Naive thymus-derived CD4-positive, alpha-beta T cell (primary cell): ENCODE measurements at regions not wholly inside any gene's neighbourhood (a gene's known extent, or its start where the extent isn't known, plus 50 kb on each side); places are given as distances from the start of the nearest gene placed in this dataset.

Source experiments
- ATAC-seq: fragments of 150-1000 bp; cut with Tn5 transposase; 2 replicates; pipeline ENCODE4 v1.10.0; 2021; ENCODE audit warnings: mild to moderate bottlenecking, moderate library complexity
- CTCF ChIA-PET: fragments of 350-600 bp; sonication (Branson Sonifier 250); formaldehyde crosslinking; loops from one replicate; lab custom pipeline; 2021; ENCODE audit warnings: antibody characterized with exemption; lab: Charles Lee
- POLR2A ChIA-PET: fragments of 350-600 bp; sonication (Branson Sonifier 250); formaldehyde crosslinking; loops from one replicate; lab custom pipeline; 2021; ENCODE audit warnings: antibody characterized with exemption, inconsistent platforms; lab: Charles Lee
- DNase-seq, 9 donors: peaks; one replicate each; pipeline versions ENCODE4 v3.0.0 to v3.0.0-alpha.2; 2020 to 2022; ENCODE audit warnings: mixed read lengths in 1 of 9
- H3K27ac ChIP-seq: one replicate; pipeline ENCODE4 v1.7.0; 2013; ENCODE audit warnings: mild to moderate bottlenecking, low read depth, low read length, moderate library complexity
- H3K27me3 ChIP-seq, 2 donors: one replicate each; pipeline ENCODE4 v1.7.0; 2013; ENCODE audit warnings: low read length in 2 of 2, mild to moderate bottlenecking in 2 of 2, moderate library complexity in 2 of 2; ENCODE audit not compliant: control insufficient read depth in 2 of 2, insufficient read depth in 2 of 2
- H3K36me3 ChIP-seq, 3 experiments: 1 replicate in 2 of 3; 2 replicates in 1 of 3; pipeline ENCODE4 v1.7.0; 2013; ENCODE audit warnings: low read length in 3 of 3, mild to moderate bottlenecking in 3 of 3, moderate library complexity in 1 of 3; ENCODE audit not compliant: insufficient read depth in 3 of 3, control insufficient read depth in 2 of 3
- H3K4me1 ChIP-seq, 2 donors: one replicate each; pipeline ENCODE4 v1.7.0; 2013; ENCODE audit warnings: low read length in 2 of 2, mild to moderate bottlenecking in 2 of 2, moderate library complexity in 1 of 2; ENCODE audit not compliant: control insufficient read depth in 2 of 2, insufficient read depth in 2 of 2
- H3K4me3 ChIP-seq: 2 replicates; pipeline ENCODE4 v1.7.0; 2013; ENCODE audit warnings: mild to moderate bottlenecking, low read length
- H3K9me3 ChIP-seq, 3 experiments: 1 replicate in 2 of 3; 2 replicates in 1 of 3; pipeline ENCODE4 v1.7.0; 2013; ENCODE audit warnings: low read length in 3 of 3; ENCODE audit not compliant: control insufficient read depth in 2 of 3
- H3K27ac Mint-ChIP-seq, 9 donors: one replicate each; pipeline ENCODE4 v1.8.0; 2020 to 2022; ENCODE audit warnings: mixed read lengths in 9 of 9, mild to moderate bottlenecking in 8 of 9, moderate library complexity in 5 of 9, inconsistent platforms in 2 of 9
- H3K27me3 Mint-ChIP-seq, 5 donors: one replicate each; pipeline ENCODE4 v1.8.0; 2021 to 2022; ENCODE audit warnings: mixed read lengths in 5 of 5, mild to moderate bottlenecking in 1 of 5
- H3K36me3 Mint-ChIP-seq, 5 donors: one replicate each; pipeline ENCODE4 v1.8.0; 2020 to 2022; ENCODE audit warnings: mixed read lengths in 5 of 5, mild to moderate bottlenecking in 3 of 5, inconsistent platforms in 1 of 5
- H3K4me1 Mint-ChIP-seq, 7 donors: one replicate each; pipeline ENCODE4 v1.8.0; 2020 to 2022; ENCODE audit warnings: mixed read lengths in 7 of 7, mild to moderate bottlenecking in 3 of 7, inconsistent platforms in 1 of 7
- H3K4me3 Mint-ChIP-seq, 10 donors: one replicate each; pipeline ENCODE4 v1.8.0; 2020 to 2022; ENCODE audit warnings: mild to moderate bottlenecking in 10 of 10, mixed read lengths in 10 of 10, moderate library complexity in 6 of 10, inconsistent platforms in 2 of 10
- H3K9me3 Mint-ChIP-seq, 11 donors: one replicate each; pipeline ENCODE4 v1.8.0; 2020 to 2022; ENCODE audit warnings: mixed read lengths in 11 of 11, mild to moderate bottlenecking in 4 of 11, inconsistent platforms in 1 of 11, moderate library complexity in 1 of 11
- intact Hi-C, 2 donors: fragments of 100-400 bp; cut with micrococcal nuclease; formaldehyde crosslinking; loops; one replicate each; pipeline ENCODE4 v1.15.1; 2023

DNA sequence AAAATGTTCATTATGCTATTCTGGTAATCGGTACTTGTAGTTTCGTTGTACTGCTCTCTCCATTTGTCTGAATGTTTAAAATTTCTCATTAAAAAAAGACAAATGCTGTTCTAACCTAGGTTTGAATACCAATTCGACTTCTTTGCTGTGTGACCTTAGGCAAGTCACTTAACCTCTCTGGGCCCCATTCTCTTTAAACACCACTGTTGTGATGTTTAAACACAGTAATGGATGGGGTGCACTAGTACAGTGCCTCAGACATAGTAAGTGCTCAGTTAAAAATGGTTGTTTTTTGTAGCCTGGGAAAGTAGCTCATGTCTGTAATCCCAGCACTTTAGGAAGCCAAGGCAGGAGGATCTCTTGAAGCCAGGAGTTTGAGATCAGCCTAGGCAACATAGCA, 138.5 kb downstream of the MRPL14 start:
- no peaks in the 10 kb centered on the region for H3K9me3 ChIP-seq
- H3K27ac Mint-ChIP-seq: no peak overlapping the region
- H3K4me1 ChIP-seq: no peaks in the 10 kb centered on the region
- CTCF ChIA-PET: no interaction called here
- POLR2A ChIA-PET: no interaction called here
- no peaks in the 10 kb centered on the region for H3K36me3 Mint-ChIP-seq
- H3K27me3 ChIP-seq: no peaks in the 10 kb centered on the region
- no peaks in the 10 kb centered on the region for H3K4me1 Mint-ChIP-seq
- no peak for DNase-seq
- peaks cover 0 to 5% (median 3%) of the 10 kb centered on the region in 5 donors for H3K27me3 Mint-ChIP-seq
- no peaks in the 10 kb centered on the region for H3K9me3 Mint-ChIP-seq
- H3K4me3 ChIP-seq: no peak overlapping the region
- ATAC-seq: no peak
- intact Hi-C loops: no loop called here
- no peak overlapping the region for H3K27ac ChIP-seq
- no peak overlapping the region for H3K4me3 Mint-ChIP-seq
- no peaks in the 10 kb centered on the region for H3K36me3 ChIP-seq

DNA sequence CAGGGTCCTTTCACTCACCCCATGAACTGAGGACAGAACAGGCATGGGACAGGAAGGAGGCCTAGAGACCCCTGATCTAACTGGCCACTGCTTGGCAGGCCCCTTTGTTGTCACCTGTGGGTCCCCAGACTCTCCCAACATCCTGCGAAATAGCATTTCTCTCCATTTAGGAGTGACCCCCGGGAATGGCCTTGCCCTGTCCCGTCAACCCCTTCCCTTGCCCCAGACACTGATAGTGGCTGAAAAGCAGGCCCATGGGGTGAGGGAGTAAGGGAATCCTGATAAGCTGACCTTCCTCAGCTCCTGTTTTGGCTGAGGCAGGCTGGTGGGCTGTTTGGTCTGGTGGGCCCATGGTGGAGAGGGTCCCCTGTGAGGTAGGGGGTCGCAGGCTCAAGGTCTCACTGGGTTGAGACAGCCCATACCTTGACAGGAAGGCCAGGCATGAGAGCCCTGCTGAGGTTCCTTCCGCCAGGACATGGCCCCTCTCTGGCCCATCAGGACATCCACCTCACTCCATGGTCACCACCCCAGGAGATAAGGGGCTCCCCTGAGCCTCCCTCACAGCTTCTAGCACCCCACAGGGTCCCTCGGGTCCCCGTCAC, 139.3 kb downstream of the MRPL14 start:
- ATAC-seq (no peak), DNase-seq (no peak)
- Mint-ChIP-seq H3K4me3 (no peak overlapping the region), H3K9me3 (no peaks in the 10 kb centered on the region), H3K4me1 (no peaks in the 10 kb centered on the region), H3K27me3 (peaks cover 0 to 5% (median 3%) of the 10 kb centered on the region in 5 donors), H3K36me3 (no peaks in the 10 kb centered on the region), H3K27ac (no peak overlapping the region)
- Histone ChIP-seq H3K36me3 (no peaks in the 10 kb centered on the region), H3K4me3 (no peak overlapping the region), H3K9me3 (no peaks in the 10 kb centered on the region), H3K27me3 (no peaks in the 10 kb centered on the region), H3K27ac (no peak overlapping the region), H3K4me1 (no peaks in the 10 kb centered on the region)
- ChIA-PET CTCF (no interaction called here), POLR2A (interaction anchor here (0.6 kb wide), 1 partner anchor 95 kb away, joined by 3 read pairs; no protein-coding TSS in a partner anchor)
- intact Hi-C loops: no loop called here

DNA sequence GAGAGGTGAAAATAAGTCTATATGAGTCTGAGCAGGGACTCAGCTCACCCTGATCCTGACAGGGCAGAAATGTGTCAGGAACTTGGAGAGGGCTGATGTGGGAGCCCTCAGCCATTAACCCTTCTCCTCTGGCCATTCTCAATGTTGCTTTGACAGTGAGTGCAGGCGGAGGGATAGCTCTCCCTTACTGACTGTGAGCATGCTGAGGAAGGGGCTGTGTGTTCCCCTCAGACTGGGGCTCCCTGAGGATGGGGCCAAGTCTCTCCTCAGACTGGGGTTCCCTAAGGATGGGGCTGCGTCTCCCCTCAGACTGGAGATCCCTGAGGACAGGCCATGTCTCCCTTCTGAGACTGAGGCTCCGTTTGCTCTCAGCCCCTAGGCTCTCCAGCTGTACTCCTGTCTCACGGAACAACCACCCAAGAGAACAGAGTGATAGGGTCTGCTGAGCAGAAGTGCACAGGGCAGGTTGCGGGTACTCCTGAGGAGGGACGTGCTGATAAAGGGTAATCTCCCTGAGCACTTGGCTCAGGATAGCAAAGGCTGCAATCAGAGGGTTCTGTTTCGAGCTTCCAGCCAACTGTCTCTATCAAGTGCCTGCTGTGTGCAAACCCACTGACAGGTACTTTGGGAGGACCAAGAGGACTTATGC, 141.0 kb downstream of the MRPL14 start:
- Mint-ChIP-seq H3K27ac (no peak overlapping the region), H3K9me3 (no peaks in the 10 kb centered on the region), H3K4me3 (no peak overlapping the region), H3K27me3 (peaks cover 0 to 9% (median 3%) of the 10 kb centered on the region in 5 donors), H3K4me1 (no peaks in the 10 kb centered on the region), H3K36me3 (no peaks in the 10 kb centered on the region)
- intact Hi-C loops: no loop called here
- ATAC-seq: no peak
- no peak overlapping the region for H3K4me3 ChIP-seq
- H3K27ac ChIP-seq: no peak overlapping the region
- no peaks in the 10 kb centered on the region for H3K4me1 ChIP-seq
- ChIA-PET POLR2A (no interaction called here), CTCF (no interaction called here)
- H3K36me3 ChIP-seq: no peaks in the 10 kb centered on the region
- H3K9me3 ChIP-seq: no peaks in the 10 kb centered on the region
- H3K27me3 ChIP-seq: no peaks in the 10 kb centered on the region
- no peak for DNase-seq

GRCh38 chr6:43985329-43985728, 141.9 kb downstream of the MRPL14 start:
- ChIA-PET CTCF (no interaction called here), POLR2A (no interaction called here)
- Histone ChIP-seq H3K27me3 (no peaks in the 10 kb centered on the region), H3K9me3 (no peaks in the 10 kb centered on the region), H3K36me3 (no peaks in the 10 kb centered on the region), H3K4me1 (no peaks in the 10 kb centered on the region), H3K27ac (no peak overlapping the region), H3K4me3 (no peak overlapping the region)
- Mint-ChIP-seq H3K27ac (no peak overlapping the region), H3K36me3 (no peaks in the 10 kb centered on the region), H3K4me1 (no peaks in the 10 kb centered on the region), H3K4me3 (no peak overlapping the region), H3K9me3 (no peaks in the 10 kb centered on the region), H3K27me3 (peaks cover 0 to 11% (median 5%) of the 10 kb centered on the region in 5 donors)
- intact Hi-C loops: no loop called here
- ATAC-seq: no peak
- DNase-seq: no peak

GRCh38 chr6:43984442-43985321, 142.6 kb downstream of the MRPL14 start:
- Histone ChIP-seq H3K36me3 (no peaks in the 10 kb centered on the region), H3K9me3 (no peaks in the 10 kb centered on the region), H3K4me1 (no peaks in the 10 kb centered on the region), H3K27ac (no peak overlapping the region), H3K27me3 (no peaks in the 10 kb centered on the region), H3K4me3 (no peak overlapping the region)
- Mint-ChIP-seq H3K4me3 (no peak overlapping the region), H3K27me3 (peaks cover 0 to 11% (median 6%) of the 10 kb centered on the region in 5 donors), H3K27ac (no peak overlapping the region), H3K36me3 (no peaks in the 10 kb centered on the region), H3K4me1 (no peaks in the 10 kb centered on the region), H3K9me3 (no peaks in the 10 kb centered on the region)
- intact Hi-C loops: no loop called here
- CTCF ChIA-PET: no interaction called here
- POLR2A ChIA-PET: no interaction called here
- DNase-seq (no peak), ATAC-seq (no peak)

DNA sequence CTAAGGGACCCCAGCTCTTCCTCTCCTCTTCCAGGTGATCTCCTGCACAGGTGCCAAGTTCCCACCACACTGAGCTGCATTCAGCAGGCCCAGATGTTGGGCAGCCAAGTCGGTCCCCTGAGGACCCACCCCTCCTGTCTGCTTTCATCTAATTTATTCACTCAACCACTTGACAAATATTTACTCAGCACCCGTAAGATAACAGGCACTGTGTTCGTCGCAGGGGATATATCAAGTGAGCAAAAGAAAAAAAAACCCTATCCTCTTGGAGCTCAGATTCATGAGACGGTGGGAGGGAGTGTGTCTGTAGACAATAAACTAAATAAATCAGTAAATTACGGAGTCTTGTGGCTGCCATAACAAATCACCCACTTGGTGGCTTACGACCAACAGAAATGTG, 143.6 kb downstream of the MRPL14 start:
- CTCF ChIA-PET: no interaction called here

More for the DNA sequence above, 143.6 kb downstream of the MRPL14 start:
- POLR2A ChIA-PET: no interaction called here
- Mint-ChIP-seq H3K4me1 (no peaks in the 10 kb centered on the region), H3K27me3 (peaks cover 0 to 13% (median 6%) of the 10 kb centered on the region in 5 donors), H3K36me3 (no peaks in the 10 kb centered on the region), H3K9me3 (no peaks in the 10 kb centered on the region), H3K27ac (no peak overlapping the region), H3K4me3 (no peak overlapping the region)
- DNase-seq (no peak), ATAC-seq (no peak)
- Histone ChIP-seq H3K4me3 (no peak overlapping the region), H3K36me3 (no peaks in the 10 kb centered on the region), H3K9me3 (no peaks in the 10 kb centered on the region), H3K27ac (no peak overlapping the region), H3K27me3 (no peaks in the 10 kb centered on the region), H3K4me1 (no peaks in the 10 kb centered on the region)
- intact Hi-C loops: no loop called here
